ENCODE measurements at regions not wholly inside any gene's neighbourhood (a gene's known extent, or its start where the extent isn't known, plus 50 kb on each side); places are given as distances from the start of the nearest gene placed in this dataset.

GRCh38 chr4:123090886-123091285, 168.5 kb upstream of the NUDT6 start:
- 55 to 64% methylated on average over 2 of the region's 2 CpGs for WGBS, 2 donors

GRCh38 chr4:123092586-123092985, 170.2 kb upstream of the NUDT6 start:
- Histone ChIP-seq H3K4me1 (ENCODE audit: control insufficient read depth in 5 of 5, insufficient read depth in 5 of 5, low read length in 5 of 5) (no peaks in the 10 kb centered on the region), H3K27me3 (ENCODE audit: control insufficient read depth in 3 of 3, insufficient read depth in 3 of 3, low read length in 2 of 3) (no peaks in the 10 kb centered on the region), H3K9ac (ENCODE audit: insufficient read depth in 1 of 2, low read length in 2 of 2) (no peak overlapping the region), H3K4me3 (no peak overlapping the region), H3K36me3 (ENCODE audit: control insufficient read depth in 4 of 4, insufficient read depth in 4 of 4, low read length in 4 of 4) (peaks cover 0 to 10% (median 5%) of the 10 kb centered on the region in 4 donors), H3K27ac (ENCODE audit: low read depth in 1 of 2, low read length in 1 of 2) (no peak overlapping the region), H3K9me3 (ENCODE audit: control insufficient read depth in 4 of 4, insufficient read depth in 3 of 4, low read length in 3 of 4) (peaks cover 0 to 5% (median 2%) of the 10 kb centered on the region in 4 donors)
- ATAC-seq (ENCODE audit: insufficient read depth, low FRiP score): no peak
- WGBS, 2 donors: 99 to 100% methylated on average over 1 of the region's 1 CpG
- TF ChIP-seq CTCF (IDR thresholded peaks at IDR 0.05; ENCODE audit: control extremely low read depth, extremely low read depth): no peak
- no peak for DNase-seq

More at GRCh38 chr4:123090886-123091285, 168.5 kb upstream of the NUDT6 start:
- H3K27me3 ChIP-seq (ENCODE audit: control insufficient read depth in 3 of 3, insufficient read depth in 3 of 3, low read length in 2 of 3): no peaks in the 10 kb centered on the region
- H3K9ac ChIP-seq (ENCODE audit: insufficient read depth in 1 of 2, low read length in 2 of 2): no peak overlapping the region
- TF ChIP-seq CTCF (IDR thresholded peaks at IDR 0.05; ENCODE audit: control extremely low read depth, extremely low read depth): no peak
- H3K9me3 ChIP-seq (ENCODE audit: control insufficient read depth in 4 of 4, insufficient read depth in 3 of 4, low read length in 3 of 4): peaks cover 0 to 5% (median 2%) of the 10 kb centered on the region in 4 donors
- peaks cover 0 to 10% (median 7%) of the 10 kb centered on the region in 4 donors for H3K36me3 ChIP-seq (ENCODE audit: control insufficient read depth in 4 of 4, insufficient read depth in 4 of 4, low read length in 4 of 4)
- no peak overlapping the region for H3K4me3 ChIP-seq
- H3K27ac ChIP-seq (ENCODE audit: low read depth in 1 of 2, low read length in 1 of 2): no peak overlapping the region
- no peaks in the 10 kb centered on the region for H3K4me1 ChIP-seq (ENCODE audit: control insufficient read depth in 5 of 5, insufficient read depth in 5 of 5, low read length in 5 of 5)
- no peak for ATAC-seq (ENCODE audit: insufficient read depth, low FRiP score)
- peak in 1 of 3 donors; percentile 35 for DNase-seq

GRCh38 chr4:123093236-123093635, 170.8 kb upstream of the NUDT6 start:
- Histone ChIP-seq H3K9ac (ENCODE audit: insufficient read depth in 1 of 2, low read length in 2 of 2) (no peak overlapping the region), H3K27ac (ENCODE audit: low read depth in 1 of 2, low read length in 1 of 2) (no peak overlapping the region), H3K9me3 (ENCODE audit: control insufficient read depth in 4 of 4, insufficient read depth in 3 of 4, low read length in 3 of 4) (peaks cover 0 to 5% (median 2%) of the 10 kb centered on the region in 4 donors), H3K27me3 (ENCODE audit: control insufficient read depth in 3 of 3, insufficient read depth in 3 of 3, low read length in 2 of 3) (no peaks in the 10 kb centered on the region), H3K36me3 (ENCODE audit: control insufficient read depth in 4 of 4, insufficient read depth in 4 of 4, low read length in 4 of 4) (peaks cover 0 to 10% (median 5%) of the 10 kb centered on the region in 4 donors), H3K4me3 (no peak overlapping the region), H3K4me1 (ENCODE audit: control insufficient read depth in 5 of 5, insufficient read depth in 5 of 5, low read length in 5 of 5) (no peaks in the 10 kb centered on the region)
- no peak for DNase-seq
- ATAC-seq (ENCODE audit: insufficient read depth, low FRiP score): no peak
- no peak for TF ChIP-seq CTCF (IDR thresholded peaks at IDR 0.05; ENCODE audit: control extremely low read depth, extremely low read depth)
- WGBS, 2 donors: 96 to 99% methylated on average over 3 of the region's 3 CpGs

GRCh38 chr4:123096038-123096437, 173.6 kb upstream of the NUDT6 start:
- Histone ChIP-seq H3K9ac (ENCODE audit: insufficient read depth in 1 of 2, low read length in 2 of 2) (no peak overlapping the region), H3K36me3 (ENCODE audit: control insufficient read depth in 4 of 4, insufficient read depth in 4 of 4, low read length in 4 of 4) (peaks cover 0 to 5% (median under 1%) of the 10 kb centered on the region in 4 donors), H3K27ac (ENCODE audit: low read depth in 1 of 2, low read length in 1 of 2) (no peak overlapping the region), H3K9me3 (ENCODE audit: control insufficient read depth in 4 of 4, insufficient read depth in 3 of 4, low read length in 3 of 4) (peaks cover 0 to under 1% (median 0%) of the 10 kb centered on the region in 4 donors), H3K4me3 (no peak overlapping the region), H3K4me1 (ENCODE audit: control insufficient read depth in 5 of 5, insufficient read depth in 5 of 5, low read length in 5 of 5) (no peaks in the 10 kb centered on the region), H3K27me3 (ENCODE audit: control insufficient read depth in 3 of 3, insufficient read depth in 3 of 3, low read length in 2 of 3) (no peaks in the 10 kb centered on the region)
- no peak for TF ChIP-seq CTCF (IDR thresholded peaks at IDR 0.05; ENCODE audit: control extremely low read depth, extremely low read depth)
- DNase-seq (no peak), ATAC-seq (ENCODE audit: insufficient read depth, low FRiP score) (no peak)
- 74 to 75% methylated on average over 4 of the region's 4 CpGs for WGBS, 2 donors
